Stomach (tissue), 4 donors: ENCODE measurements at regions not wholly inside any gene's neighbourhood (a gene's known extent, or its start where the extent isn't known, plus 50 kb on each side); places are given as distances from the start of the nearest gene placed in this dataset.

Source experiments
- POLR2A ChIP-seq, 4 donors: fragments of 450-650 bp; IDR thresholded peaks; one replicate each; pipeline ENCODE4 v1.6.1; 2016; ENCODE audit warnings: antibody characterized with exemption in 4 of 4, control low read depth in 2 of 4, mild to moderate bottlenecking in 1 of 4, moderate library complexity in 1 of 4
- POLR2AphosphoS5 ChIP-seq, 3 donors: sonication (generic); formaldehyde crosslinking; IDR thresholded peaks; one replicate each; pipeline ENCODE4 v1.6.1; 2016; ENCODE audit warnings: antibody characterized with exemption in 3 of 3
- TF ChIP-seq, protein P1 (sequence below), 7 experiments: fragments of 450-650 bp in 4 of 7; fragments of 200-600 bp in 3 of 7; sonication (generic) in 3 of 7; IDR thresholded peaks; one replicate each; pipeline ENCODE4 v1.5.1; 2016 to 2019; ENCODE audit warnings: antibody characterized with exemption in 7 of 7, control low read depth in 2 of 7, mild to moderate bottlenecking in 1 of 7

- TF ChIP-seq, protein P1, sequence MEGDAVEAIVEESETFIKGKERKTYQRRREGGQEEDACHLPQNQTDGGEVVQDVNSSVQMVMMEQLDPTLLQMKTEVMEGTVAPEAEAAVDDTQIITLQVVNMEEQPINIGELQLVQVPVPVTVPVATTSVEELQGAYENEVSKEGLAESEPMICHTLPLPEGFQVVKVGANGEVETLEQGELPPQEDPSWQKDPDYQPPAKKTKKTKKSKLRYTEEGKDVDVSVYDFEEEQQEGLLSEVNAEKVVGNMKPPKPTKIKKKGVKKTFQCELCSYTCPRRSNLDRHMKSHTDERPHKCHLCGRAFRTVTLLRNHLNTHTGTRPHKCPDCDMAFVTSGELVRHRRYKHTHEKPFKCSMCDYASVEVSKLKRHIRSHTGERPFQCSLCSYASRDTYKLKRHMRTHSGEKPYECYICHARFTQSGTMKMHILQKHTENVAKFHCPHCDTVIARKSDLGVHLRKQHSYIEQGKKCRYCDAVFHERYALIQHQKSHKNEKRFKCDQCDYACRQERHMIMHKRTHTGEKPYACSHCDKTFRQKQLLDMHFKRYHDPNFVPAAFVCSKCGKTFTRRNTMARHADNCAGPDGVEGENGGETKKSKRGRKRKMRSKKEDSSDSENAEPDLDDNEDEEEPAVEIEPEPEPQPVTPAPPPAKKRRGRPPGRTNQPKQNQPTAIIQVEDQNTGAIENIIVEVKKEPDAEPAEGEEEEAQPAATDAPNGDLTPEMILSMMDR (IDR thresholded peaks at IDR 0.05): no peak
- no peak for TF ChIP-seq POLR2AphosphoS5 (IDR thresholded peaks at IDR 0.05)
- TF ChIP-seq POLR2A (IDR thresholded peaks at IDR 0.05): no peak
Measured at GRCh38 chr2:53167227-53167626, 600.4 kb upstream of the CHAC2 start.
